GM23248 (cell line): ENCODE measurements at regions not wholly inside any gene's neighbourhood (a gene's known extent, or its start where the extent isn't known, plus 50 kb on each side); places are given as distances from the start of the nearest gene placed in this dataset.

Source experiments
- EZH2 ChIP-seq: fragments of 200-600 bp; sonication (generic); IDR thresholded peaks from 2 replicates; pipeline ENCODE4 v1.6.1; 2018; ENCODE audit warnings: antibody characterized with exemption, mild to moderate bottlenecking; ENCODE audit not compliant: insufficient read depth, poor library complexity, severe bottlenecking
- EZH2phosphoT487 ChIP-seq: fragments of 200-600 bp; sonication (generic); IDR thresholded peaks from 2 replicates; pipeline ENCODE4 v1.6.1; 2018; ENCODE audit warnings: antibody characterized with exemption, moderate library complexity, mild to moderate bottlenecking, low read depth; ENCODE audit not compliant: insufficient read depth

- TF ChIP-seq EZH2 = no peak
- no peak for TF ChIP-seq EZH2phosphoT487
Observed at GRCh38 chr9:107784235-107784958, 294.8 kb upstream of the KLF4 start.
